Vagina (tissue), 2 donors: ENCODE measurements at regions not wholly inside any gene's neighbourhood (a gene's known extent, or its start where the extent isn't known, plus 50 kb on each side); places are given as distances from the start of the nearest gene placed in this dataset.

Source experiments
- DNase-seq, 2 donors: peaks; one replicate each; pipeline ENCODE4 v3.0.0-alpha.2; 2017; ENCODE audit errors: extremely low spot score in 2 of 2
- H3K27ac ChIP-seq: fragments of 200-600 bp; sonication (generic); one replicate; pipeline ENCODE4 v1.5.1; 2019
- H3K27me3 ChIP-seq: fragments of 200-600 bp; sonication (generic); one replicate; pipeline ENCODE4 v1.5.1; 2019
- H3K36me3 ChIP-seq, 2 donors: fragments of 200-600 bp; sonication (generic); one replicate each; pipeline ENCODE4 v1.5.1; 2017 to 2019
- H3K4me1 ChIP-seq: fragments of 200-600 bp; sonication (generic); one replicate; pipeline ENCODE4 v1.5.1; 2019
- H3K4me3 ChIP-seq, 2 donors: fragments of 200-600 bp; sonication (generic); 1 replicate in 1 of 2; 2 replicates in 1 of 2; pipeline ENCODE4 v1.5.1; 2016 to 2019
- H3K9me3 ChIP-seq: fragments of 200-600 bp; sonication (generic); one replicate; pipeline ENCODE4 v1.5.1; 2019
- POLR2A ChIP-seq, 2 donors: fragments of 450-650 bp; IDR thresholded peaks; one replicate each; pipeline ENCODE4 v1.6.1; 2017; ENCODE audit warnings: antibody characterized with exemption in 2 of 2, mild to moderate bottlenecking in 2 of 2, moderate library complexity in 2 of 2
- POLR2AphosphoS5 ChIP-seq, 2 donors: sonication (generic); formaldehyde crosslinking; IDR thresholded peaks; one replicate each; pipeline ENCODE4 v1.9.0; 2017; ENCODE audit warnings: antibody characterized with exemption in 2 of 2, mild to moderate bottlenecking in 2 of 2, low read depth in 1 of 2; ENCODE audit not compliant: insufficient read depth in 1 of 2
- intact Hi-C: fragments of 100-400 bp; cut with DNase I; formaldehyde crosslinking; loops from one replicate; pipeline ENCODE4 v1.15.1; 2023
- TF ChIP-seq, protein P1 (sequence below), 3 experiments: fragments of 450-650 bp in 2 of 3; fragments of 200-600 bp in 1 of 3; sonication (generic) in 1 of 3; IDR thresholded peaks; one replicate each; pipeline ENCODE4 v1.5.1; 2017 to 2019; ENCODE audit warnings: antibody characterized with exemption in 3 of 3, mild to moderate bottlenecking in 2 of 3, moderate library complexity in 2 of 3

- H3K4me1 ChIP-seq = no peaks in the 10 kb centered on the region
- no peak overlapping the region for H3K27ac ChIP-seq
- no peak for DNase-seq
- H3K4me3 ChIP-seq = no peak overlapping the region
- H3K36me3 ChIP-seq = no peaks in the 10 kb centered on the region
- TF ChIP-seq POLR2AphosphoS5 (IDR thresholded peaks at IDR 0.05; ENCODE audit: insufficient read depth in 1 of 2, low read depth in 1 of 2) (no peak), POLR2A (IDR thresholded peaks at IDR 0.05) (no peak)
- TF ChIP-seq, protein P1, sequence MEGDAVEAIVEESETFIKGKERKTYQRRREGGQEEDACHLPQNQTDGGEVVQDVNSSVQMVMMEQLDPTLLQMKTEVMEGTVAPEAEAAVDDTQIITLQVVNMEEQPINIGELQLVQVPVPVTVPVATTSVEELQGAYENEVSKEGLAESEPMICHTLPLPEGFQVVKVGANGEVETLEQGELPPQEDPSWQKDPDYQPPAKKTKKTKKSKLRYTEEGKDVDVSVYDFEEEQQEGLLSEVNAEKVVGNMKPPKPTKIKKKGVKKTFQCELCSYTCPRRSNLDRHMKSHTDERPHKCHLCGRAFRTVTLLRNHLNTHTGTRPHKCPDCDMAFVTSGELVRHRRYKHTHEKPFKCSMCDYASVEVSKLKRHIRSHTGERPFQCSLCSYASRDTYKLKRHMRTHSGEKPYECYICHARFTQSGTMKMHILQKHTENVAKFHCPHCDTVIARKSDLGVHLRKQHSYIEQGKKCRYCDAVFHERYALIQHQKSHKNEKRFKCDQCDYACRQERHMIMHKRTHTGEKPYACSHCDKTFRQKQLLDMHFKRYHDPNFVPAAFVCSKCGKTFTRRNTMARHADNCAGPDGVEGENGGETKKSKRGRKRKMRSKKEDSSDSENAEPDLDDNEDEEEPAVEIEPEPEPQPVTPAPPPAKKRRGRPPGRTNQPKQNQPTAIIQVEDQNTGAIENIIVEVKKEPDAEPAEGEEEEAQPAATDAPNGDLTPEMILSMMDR (IDR thresholded peaks at IDR 0.05) = no peak
- intact Hi-C loops = no loop called here
- no peaks in the 10 kb centered on the region for H3K9me3 ChIP-seq
- H3K27me3 ChIP-seq = no peaks in the 10 kb centered on the region
These were observed 237.5 kb upstream of the KLF3 start for GRCh38 chr4:38426532-38426931.

GRCh38 chr4:38430841-38431240 lies 233.2 kb upstream of the KLF3 start:
- Histone ChIP-seq H3K36me3 (no peaks in the 10 kb centered on the region), H3K27ac (no peak overlapping the region), H3K4me3 (no peak overlapping the region), H3K27me3 (no peaks in the 10 kb centered on the region), H3K4me1 (no peaks in the 10 kb centered on the region), H3K9me3 (peaks cover 4% of the 10 kb centered on the region)
- TF ChIP-seq, protein P1 (IDR thresholded peaks at IDR 0.05) = no peak
- TF ChIP-seq POLR2A (IDR thresholded peaks at IDR 0.05) (no peak), POLR2AphosphoS5 (IDR thresholded peaks at IDR 0.05; ENCODE audit: insufficient read depth in 1 of 2, low read depth in 1 of 2) (no peak)
- DNase-seq = no peak
- intact Hi-C loops = no loop called here

- Histone ChIP-seq H3K27ac (no peak overlapping the region), H3K9me3 (peaks cover 3% of the 10 kb centered on the region), H3K4me1 (no peaks in the 10 kb centered on the region), H3K4me3 (no peak overlapping the region), H3K36me3 (no peaks in the 10 kb centered on the region), H3K27me3 (no peaks in the 10 kb centered on the region)
- intact Hi-C loops = no loop called here
- TF ChIP-seq POLR2AphosphoS5 (IDR thresholded peaks at IDR 0.05; ENCODE audit: insufficient read depth in 1 of 2, low read depth in 1 of 2) (no peak), POLR2A (IDR thresholded peaks at IDR 0.05) (no peak)
- TF ChIP-seq, protein P1 (IDR thresholded peaks at IDR 0.05) = no peak
- no peak for DNase-seq
These were observed 221.8 kb upstream of the KLF3 start for GRCh38 chr4:38442073-38442788.

GRCh38 chr4:38449506-38450174 lies 214.4 kb upstream of the KLF3 start:
- intact Hi-C loops = no loop called here
- H3K36me3 ChIP-seq = no peaks in the 10 kb centered on the region
- no peak overlapping the region for H3K4me3 ChIP-seq
- no peak for DNase-seq
- H3K27me3 ChIP-seq = no peaks in the 10 kb centered on the region
- H3K9me3 ChIP-seq = no peaks in the 10 kb centered on the region
- no peak for TF ChIP-seq POLR2A (IDR thresholded peaks at IDR 0.05)
- TF ChIP-seq, protein P1 (IDR thresholded peaks at IDR 0.05) = no peak
- no peak overlapping the region for H3K27ac ChIP-seq
- no peaks in the 10 kb centered on the region for H3K4me1 ChIP-seq

DNA sequence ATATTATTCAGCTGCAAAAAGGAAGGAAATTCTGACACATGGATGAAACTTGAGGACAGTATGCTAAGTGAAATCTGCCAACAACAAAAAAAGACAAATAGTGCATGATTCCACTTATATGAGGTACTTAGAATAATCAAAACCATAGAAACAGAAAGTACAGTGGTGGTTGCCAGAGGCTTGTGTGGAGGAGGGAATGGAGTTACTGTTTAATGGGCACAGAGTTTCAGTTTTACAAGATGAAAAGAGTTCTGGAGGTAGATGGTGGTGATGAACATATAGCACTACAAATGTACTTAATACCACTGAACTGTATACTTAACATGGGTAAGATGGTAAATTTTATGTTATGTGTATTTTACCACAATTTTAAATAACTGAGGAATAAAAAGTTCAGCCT lies 212.0 kb upstream of the KLF3 start:
- H3K36me3 ChIP-seq = no peaks in the 10 kb centered on the region
- no peaks in the 10 kb centered on the region for H3K27me3 ChIP-seq
- TF ChIP-seq POLR2A (IDR thresholded peaks at IDR 0.05) (no peak), POLR2AphosphoS5 (IDR thresholded peaks at IDR 0.05; ENCODE audit: insufficient read depth in 1 of 2, low read depth in 1 of 2) (no peak)
- TF ChIP-seq, protein P1 (IDR thresholded peaks at IDR 0.05) = no peak
- no peak for DNase-seq
- no peak overlapping the region for H3K4me3 ChIP-seq
- intact Hi-C loops = no loop called here
- H3K4me1 ChIP-seq = no peaks in the 10 kb centered on the region
- no peaks in the 10 kb centered on the region for H3K9me3 ChIP-seq
- no peak overlapping the region for H3K27ac ChIP-seq
